ENCODE measurements at regions not wholly inside any gene's neighbourhood (a gene's known extent, or its start where the extent isn't known, plus 50 kb on each side); places are given as distances from the start of the nearest gene placed in this dataset.

GRCh38 chr4:37533286-37534033 is 152.7 kb downstream of the RELL1 start:
- DNase-seq (ENCODE audit: low read depth in 4 of 6, low spot score in 6 of 6): peak in 2 of 6 donors; percentile 9 to 40
- WGBS (ENCODE audit: insufficient coverage): 100% methylated on average over 1 of the region's 6 CpGs
- no peaks in the 10 kb centered on the region for H3K36me3 ChIP-seq (ENCODE audit: control insufficient read depth, insufficient read depth, low read length)

GRCh38 chr4:37531151-37531550 is 155.0 kb downstream of the RELL1 start:
- no peak overlapping the region for H3K4me3 ChIP-seq (ENCODE audit: low read depth, low read length)
- no peaks in the 10 kb centered on the region for H3K27me3 ChIP-seq (ENCODE audit: control insufficient read depth, insufficient read depth, low read length)
- WGBS (ENCODE audit: insufficient coverage): no CpG with 5 or more reads among the region's 2 CpGs
- H3K27ac ChIP-seq (ENCODE audit: low read depth, low read length): no peak overlapping the region
- H3K9me3 ChIP-seq (ENCODE audit: control insufficient read depth, insufficient read depth, low read length): no peaks in the 10 kb centered on the region
- no peaks in the 10 kb centered on the region for H3K36me3 ChIP-seq (ENCODE audit: control insufficient read depth, insufficient read depth, low read length)
- no peaks in the 10 kb centered on the region for H3K4me1 ChIP-seq (ENCODE audit: control insufficient read depth, insufficient read depth, low read length)
- DNase-seq (ENCODE audit: low read depth in 4 of 6, low spot score in 6 of 6): no peak

More at GRCh38 chr4:37533286-37534033, 152.7 kb downstream of the RELL1 start:
- no peaks in the 10 kb centered on the region for H3K4me1 ChIP-seq (ENCODE audit: control insufficient read depth, insufficient read depth, low read length)
- H3K9me3 ChIP-seq (ENCODE audit: control insufficient read depth, insufficient read depth, low read length): no peaks in the 10 kb centered on the region
- H3K27me3 ChIP-seq (ENCODE audit: control insufficient read depth, insufficient read depth, low read length): no peaks in the 10 kb centered on the region
- H3K4me3 ChIP-seq (ENCODE audit: low read depth, low read length): no peak overlapping the region
- no peak overlapping the region for H3K27ac ChIP-seq (ENCODE audit: low read depth, low read length)

GRCh38 chr4:37530451-37530850 is 155.7 kb downstream of the RELL1 start:
- no peak for DNase-seq (ENCODE audit: low read depth in 4 of 6, low spot score in 6 of 6)
- no peaks in the 10 kb centered on the region for H3K36me3 ChIP-seq (ENCODE audit: control insufficient read depth, insufficient read depth, low read length)
- no peaks in the 10 kb centered on the region for H3K9me3 ChIP-seq (ENCODE audit: control insufficient read depth, insufficient read depth, low read length)
- H3K27me3 ChIP-seq (ENCODE audit: control insufficient read depth, insufficient read depth, low read length): no peaks in the 10 kb centered on the region
- no peaks in the 10 kb centered on the region for H3K4me1 ChIP-seq (ENCODE audit: control insufficient read depth, insufficient read depth, low read length)
- H3K4me3 ChIP-seq (ENCODE audit: low read depth, low read length): no peak overlapping the region
- WGBS (ENCODE audit: insufficient coverage): 96% methylated on average over 3 of the region's 9 CpGs
- H3K27ac ChIP-seq (ENCODE audit: low read depth, low read length): no peak overlapping the region

- no peak for DNase-seq (ENCODE audit: low read depth in 4 of 6, low spot score in 6 of 6)
- no peak overlapping the region for H3K27ac ChIP-seq (ENCODE audit: low read depth, low read length)
- H3K27me3 ChIP-seq (ENCODE audit: control insufficient read depth, insufficient read depth, low read length): no peaks in the 10 kb centered on the region
- no peaks in the 10 kb centered on the region for H3K36me3 ChIP-seq (ENCODE audit: control insufficient read depth, insufficient read depth, low read length)
- H3K9me3 ChIP-seq (ENCODE audit: control insufficient read depth, insufficient read depth, low read length): no peaks in the 10 kb centered on the region
- 77% methylated on average over 2 of the region's 6 CpGs for WGBS (ENCODE audit: insufficient coverage)
- H3K4me3 ChIP-seq (ENCODE audit: low read depth, low read length): no peak overlapping the region
- no peaks in the 10 kb centered on the region for H3K4me1 ChIP-seq (ENCODE audit: control insufficient read depth, insufficient read depth, low read length)
These were observed 157.8 kb downstream of the RELL1 start for GRCh38 chr4:37528166-37528885.

- Histone ChIP-seq H3K27ac (ENCODE audit: low read depth, low read length) (no peak overlapping the region), H3K36me3 (ENCODE audit: control insufficient read depth, insufficient read depth, low read length) (no peaks in the 10 kb centered on the region), H3K4me1 (ENCODE audit: control insufficient read depth, insufficient read depth, low read length) (no peaks in the 10 kb centered on the region), H3K9me3 (ENCODE audit: control insufficient read depth, insufficient read depth, low read length) (no peaks in the 10 kb centered on the region), H3K4me3 (ENCODE audit: low read depth, low read length) (no peak overlapping the region), H3K27me3 (ENCODE audit: control insufficient read depth, insufficient read depth, low read length) (no peaks in the 10 kb centered on the region)
- no peak for DNase-seq (ENCODE audit: low read depth in 4 of 6, low spot score in 6 of 6)
- no CpG with 5 or more reads among the region's 2 CpGs for WGBS (ENCODE audit: insufficient coverage)
These were observed 161.9 kb downstream of the RELL1 start for GRCh38 chr4:37524267-37524666.

GRCh38 chr4:37522996-37523395 is 163.2 kb downstream of the RELL1 start:
- Histone ChIP-seq H3K36me3 (ENCODE audit: control insufficient read depth, insufficient read depth, low read length) (no peaks in the 10 kb centered on the region), H3K27me3 (ENCODE audit: control insufficient read depth, insufficient read depth, low read length) (no peaks in the 10 kb centered on the region), H3K27ac (ENCODE audit: low read depth, low read length) (no peak overlapping the region), H3K9me3 (ENCODE audit: control insufficient read depth, insufficient read depth, low read length) (no peaks in the 10 kb centered on the region), H3K4me1 (ENCODE audit: control insufficient read depth, insufficient read depth, low read length) (no peaks in the 10 kb centered on the region), H3K4me3 (ENCODE audit: low read depth, low read length) (no peak overlapping the region)
- 43% methylated on average over 1 of the region's 1 CpG for WGBS (ENCODE audit: insufficient coverage)
- no peak for DNase-seq (ENCODE audit: low read depth in 4 of 6, low spot score in 6 of 6)

- no peaks in the 10 kb centered on the region for H3K27me3 ChIP-seq (ENCODE audit: control insufficient read depth, insufficient read depth, low read length)
- H3K27ac ChIP-seq (ENCODE audit: low read depth, low read length): no peak overlapping the region
- no peaks in the 10 kb centered on the region for H3K4me1 ChIP-seq (ENCODE audit: control insufficient read depth, insufficient read depth, low read length)
- H3K36me3 ChIP-seq (ENCODE audit: control insufficient read depth, insufficient read depth, low read length): no peaks in the 10 kb centered on the region
- no peak overlapping the region for H3K4me3 ChIP-seq (ENCODE audit: low read depth, low read length)
- WGBS (ENCODE audit: insufficient coverage): 94% methylated on average over 2 of the region's 3 CpGs
- no peak for DNase-seq (ENCODE audit: low read depth in 4 of 6, low spot score in 6 of 6)
- no peaks in the 10 kb centered on the region for H3K9me3 ChIP-seq (ENCODE audit: control insufficient read depth, insufficient read depth, low read length)
These were observed 168.8 kb downstream of the RELL1 start for GRCh38 chr4:37517326-37517725.

GRCh38 chr4:37516057-37516775 is 170.0 kb downstream of the RELL1 start:
- WGBS (ENCODE audit: insufficient coverage): 93% methylated on average over 3 of the region's 7 CpGs
- no peak for DNase-seq (ENCODE audit: low read depth in 4 of 6, low spot score in 6 of 6)
- no peaks in the 10 kb centered on the region for H3K4me1 ChIP-seq (ENCODE audit: control insufficient read depth, insufficient read depth, low read length)
- H3K27ac ChIP-seq (ENCODE audit: low read depth, low read length): no peak overlapping the region
- no peak overlapping the region for H3K4me3 ChIP-seq (ENCODE audit: low read depth, low read length)
- no peaks in the 10 kb centered on the region for H3K27me3 ChIP-seq (ENCODE audit: control insufficient read depth, insufficient read depth, low read length)
- H3K9me3 ChIP-seq (ENCODE audit: control insufficient read depth, insufficient read depth, low read length): no peaks in the 10 kb centered on the region
- H3K36me3 ChIP-seq (ENCODE audit: control insufficient read depth, insufficient read depth, low read length): no peaks in the 10 kb centered on the region

- Histone ChIP-seq H3K9me3 (ENCODE audit: control insufficient read depth, insufficient read depth, low read length) (no peaks in the 10 kb centered on the region), H3K36me3 (ENCODE audit: control insufficient read depth, insufficient read depth, low read length) (no peaks in the 10 kb centered on the region)
- no peak for DNase-seq (ENCODE audit: low read depth in 4 of 6, low spot score in 6 of 6)
These were observed 175.6 kb downstream of the RELL1 start for GRCh38 chr4:37510626-37511025.

More at GRCh38 chr4:37510626-37511025, 175.6 kb downstream of the RELL1 start:
- no peak overlapping the region for H3K27ac ChIP-seq (ENCODE audit: low read depth, low read length)
- H3K4me1 ChIP-seq (ENCODE audit: control insufficient read depth, insufficient read depth, low read length): no peaks in the 10 kb centered on the region
- H3K4me3 ChIP-seq (ENCODE audit: low read depth, low read length): no peak overlapping the region
- no peaks in the 10 kb centered on the region for H3K27me3 ChIP-seq (ENCODE audit: control insufficient read depth, insufficient read depth, low read length)

All from spinal cord (tissue), 9 donors.